OCI-LY7 (cell line): ENCODE measurements at regions not wholly inside any gene's neighbourhood (a gene's known extent, or its start where the extent isn't known, plus 50 kb on each side); places are given as distances from the start of the nearest gene placed in this dataset.

Source experiments
- BruUV-seq: library from RNA; stranded (reverse); fragments of 400-500 nt; replicated peaks from 2 replicates; lab custom pipeline; 2021; lab: Mats Ljungman, UMichigan
- CTCF ChIA-PET: fragments of 300-600 bp; sonication (Branson Sonifier 250); formaldehyde crosslinking; loops from one replicate; lab custom pipeline; 2022; ENCODE audit warnings: antibody characterized with exemption; ENCODE audit not compliant: unreplicated experiment; lab: Charles Lee
- POLR2A ChIA-PET: fragments of 300-600 bp; sonication (Branson Sonifier 250); formaldehyde crosslinking; loops from one replicate; lab custom pipeline; 2022; ENCODE audit warnings: antibody characterized with exemption; lab: Charles Lee
- DNase-seq: peaks from one replicate; pipeline ENCODE4 v3.0.0-alpha.2; 2015; ENCODE audit warnings: low spot score
- H2AFZ ChIP-seq: fragments of 200-600 bp; sonication (generic), shearing (Covaris generic); 2 replicates; pipeline ENCODE4 v1.6.1; 2014; ENCODE audit warnings: mild to moderate bottlenecking, antibody characterized with exemption, low read length, moderate library complexity
- H3K27ac ChIP-seq: fragments of 200-600 bp; sonication (generic); 2 replicates; pipeline ENCODE4 v1.5.1; 2014; ENCODE audit warnings: mixed run types, low read depth, mild to moderate bottlenecking, moderate library complexity, low read length, inconsistent platforms; ENCODE audit not compliant: poor library complexity, severe bottlenecking
- H3K36me3 ChIP-seq: fragments of 200-600 bp; sonication (generic); 2 replicates; pipeline ENCODE4 v1.6.1; 2014; ENCODE audit warnings: mild to moderate bottlenecking, antibody characterized with exemption, low read length, moderate library complexity, mixed read lengths; ENCODE audit not compliant: insufficient read depth
- H3K4me1 ChIP-seq: fragments of 200-600 bp; sonication (generic); 2 replicates; pipeline ENCODE4 v1.5.1; 2014; ENCODE audit warnings: mild to moderate bottlenecking, low read length; ENCODE audit not compliant: insufficient read depth, poor library complexity, severe bottlenecking
- H3K4me2 ChIP-seq: fragments of 200-600 bp; sonication (generic); 2 replicates; pipeline ENCODE4 v1.6.1; 2014; ENCODE audit warnings: mild to moderate bottlenecking, low read length
- H3K4me3 ChIP-seq: fragments of 200-600 bp; sonication (generic); 2 replicates; pipeline ENCODE4 v1.5.1; 2014; ENCODE audit warnings: mild to moderate bottlenecking, low read depth, low read length; ENCODE audit not compliant: poor library complexity, severe bottlenecking
- H3K79me2 ChIP-seq: fragments of 200-600 bp; sonication (generic); 2 replicates; pipeline ENCODE4 v1.6.1; 2016; ENCODE audit warnings: low read depth, mild to moderate bottlenecking, low read length, moderate library complexity, mixed read lengths; ENCODE audit not compliant: insufficient read depth
- H3K9me2 ChIP-seq: fragments of 200-600 bp; sonication (generic); 2 replicates; pipeline ENCODE4 v1.6.1; 2016; ENCODE audit warnings: mild to moderate bottlenecking, low read length, mixed read lengths; ENCODE audit not compliant: insufficient read depth
- H3K9me3 ChIP-seq: fragments of 200-600 bp; sonication (generic); 2 replicates; pipeline ENCODE4 v1.6.1; 2014; ENCODE audit warnings: mild to moderate bottlenecking, mixed run types, low read length, mixed read lengths
- H4K20me1 ChIP-seq: fragments of 200-600 bp; sonication (generic); 2 replicates; pipeline ENCODE4 v1.6.1; 2014; ENCODE audit warnings: mild to moderate bottlenecking, antibody characterized with exemption, low read length, moderate library complexity, mixed read lengths; ENCODE audit not compliant: insufficient read depth
- CTCF ChIP-seq: fragments of 200-600 bp; sonication (generic); conservative IDR thresholded peaks from 2 replicates; pipeline ENCODE4 v1.5.1; 2014; ENCODE audit warnings: mild to moderate bottlenecking, antibody characterized with exemption, low read length, moderate library complexity, mixed read lengths
- EZH2phosphoT487 ChIP-seq: fragments of 200-600 bp; sonication (generic); IDR thresholded peaks from 2 replicates; pipeline ENCODE4 v1.6.1; 2018; ENCODE audit warnings: low read depth, borderline replicate concordance, mild to moderate bottlenecking, mixed run types, antibody characterized with exemption, low read length, moderate library complexity, mixed read lengths
- intact Hi-C: fragments of 100-400 bp; cut with micrococcal nuclease; formaldehyde crosslinking; loops from one replicate; pipeline ENCODE4 v1.10.0; 2022; ENCODE audit not compliant: unreplicated experiment

GRCh38 chr14:28280530-28280929, 486.1 kb upstream of the FOXG1 start:
- no peaks in the 10 kb centered on the region for H4K20me1 ChIP-seq
- no peak overlapping the region for H3K4me3 ChIP-seq
- no peak overlapping the region for H2AFZ ChIP-seq
- CTCF ChIA-PET = no interaction called here
- H3K9me2 ChIP-seq = no peaks in the 10 kb centered on the region
- peaks cover 10% of the 10 kb centered on the region; the same call in 1 of the 2 replicates for H3K9me3 ChIP-seq
- H3K79me2 ChIP-seq = no peaks in the 10 kb centered on the region
- H3K4me2 ChIP-seq = no peak overlapping the region
- TF ChIP-seq CTCF = no peak
- no peak for DNase-seq
- H3K27ac ChIP-seq = no peak overlapping the region
- intact Hi-C loops = no loop called here
- H3K36me3 ChIP-seq = no peaks in the 10 kb centered on the region
- no peaks in the 10 kb centered on the region for H3K4me1 ChIP-seq
- POLR2A ChIA-PET = no interaction called here
- BruUV-seq = no TSS peak

GRCh38 chr14:28280997-28281598, 485.5 kb upstream of the FOXG1 start:
- Histone ChIP-seq H3K4me3 (no peak overlapping the region), H3K4me1 (no peaks in the 10 kb centered on the region), H3K36me3 (no peaks in the 10 kb centered on the region), H2AFZ (no peak overlapping the region), H3K27ac (no peak overlapping the region), H3K79me2 (no peaks in the 10 kb centered on the region), H3K9me2 (no peaks in the 10 kb centered on the region), H3K9me3 (peaks cover 10% of the 10 kb centered on the region; the same call in 1 of the 2 replicates), H4K20me1 (no peaks in the 10 kb centered on the region), H3K4me2 (no peak overlapping the region)
- BruUV-seq = no TSS peak
- no peak for DNase-seq
- ChIA-PET POLR2A (interaction anchor here (0.6 kb wide), 1 partner anchor 21 kb away, joined by 3 read pairs; no protein-coding TSS in a partner anchor), CTCF (no interaction called here)
- TF ChIP-seq CTCF (no peak), EZH2phosphoT487 (no peak)
- intact Hi-C loops = no loop called here

GRCh38 chr14:28284546-28285300, 481.9 kb upstream of the FOXG1 start:
- Histone ChIP-seq H3K9me2 (no peaks in the 10 kb centered on the region), H3K4me3 (no peak overlapping the region), H3K27ac (no peak overlapping the region), H3K79me2 (no peaks in the 10 kb centered on the region), H3K9me3 (peaks cover 10% of the 10 kb centered on the region; the same call in 1 of the 2 replicates), H3K4me1 (no peaks in the 10 kb centered on the region), H4K20me1 (no peaks in the 10 kb centered on the region), H2AFZ (no peak overlapping the region), H3K36me3 (no peaks in the 10 kb centered on the region), H3K4me2 (no peak overlapping the region)
- intact Hi-C loops = no loop called here
- DNase-seq = no peak
- POLR2A ChIA-PET = no interaction called here
- CTCF ChIA-PET = interaction anchor here (0.5 kb wide), 1 partner anchor 186 kb away, joined by 3 read pairs; no protein-coding TSS in a partner anchor
- no peak for TF ChIP-seq CTCF
- no peak for TF ChIP-seq EZH2phosphoT487
- no TSS peak for BruUV-seq
